Activated naive CD4-positive, alpha-beta T cell treated with anti-CD3 and anti-CD28 coated beads, Interleukin-2, amount 50 U/mL, for 16 hours (primary cell): ENCODE measurements at regions not wholly inside any gene's neighbourhood (a gene's known extent, or its start where the extent isn't known, plus 50 kb on each side); places are given as distances from the start of the nearest gene placed in this dataset.
"Not testable (repeated sequence)": the region's sequence is repeated elsewhere in the genome, so short reads cannot be mapped to it uniquely, and the experiment has no call there.

ENCODE experiments used
- DNase-seq: peaks from one replicate; pipeline ENCODE4 v3.0.0-alpha.2; 2020

- DNase-seq: no peak
Measured at GRCh38 chr3:170701696-170702678, 116.1 kb upstream of the SLC7A14 start.

GRCh38 chr3:170700054-170700404 lies 114.2 kb upstream of the SLC7A14 start:
- no peak for DNase-seq

- no peak for DNase-seq
Measured at GRCh38 chr3:170699158-170700053, 113.5 kb upstream of the SLC7A14 start.

- DNase-seq: no peak
Measured at GRCh38 chr3:170697908-170698307, 112.0 kb upstream of the SLC7A14 start.

GRCh38 chr3:170697131-170697530 lies 111.3 kb upstream of the SLC7A14 start:
- DNase-seq: no peak

GRCh38 chr3:170695486-170696064 lies 109.7 kb upstream of the SLC7A14 start:
- DNase-seq: no peak

GRCh38 chr3:170692720-170693119 lies 106.8 kb upstream of the SLC7A14 start:
- no peak for DNase-seq

GRCh38 chr3:170690661-170690981 lies 104.7 kb upstream of the SLC7A14 start:
- no peak for DNase-seq

- peak; percentile 45 for DNase-seq
Measured at GRCh38 chr3:170689893-170690660, 104.2 kb upstream of the SLC7A14 start.

- no peak for DNase-seq
Measured at GRCh38 chr3:170689296-170689829, 103.5 kb upstream of the SLC7A14 start.

- not testable (repeated sequence) for DNase-seq
Measured at GRCh38 chr3:170688222-170688621, 102.3 kb upstream of the SLC7A14 start.

GRCh38 chr3:170680593-170680992 lies 94.7 kb upstream of the SLC7A14 start:
- DNase-seq: no peak

GRCh38 chr3:170679190-170679589 lies 93.3 kb upstream of the SLC7A14 start:
- no peak for DNase-seq

GRCh38 chr3:170670504-170670903 lies 84.6 kb upstream of the SLC7A14 start:
- no peak for DNase-seq

- DNase-seq: not testable (repeated sequence)
Measured at GRCh38 chr3:170662986-170663385, 77.1 kb upstream of the SLC7A14 start.

GRCh38 chr3:170660139-170660538 lies 74.3 kb upstream of the SLC7A14 start:
- DNase-seq: no peak

GRCh38 chr3:170657312-170657711 lies 71.4 kb upstream of the SLC7A14 start:
- no peak for DNase-seq

GRCh38 chr3:170656284-170656683 lies 70.4 kb upstream of the SLC7A14 start:
- no peak for DNase-seq

- DNase-seq: no peak
Measured at GRCh38 chr3:170653801-170654200, 67.9 kb upstream of the SLC7A14 start.

- no peak for DNase-seq
Measured at GRCh38 chr3:170651260-170651845, 65.5 kb upstream of the SLC7A14 start.

GRCh38 chr3:170650557-170650956 lies 64.7 kb upstream of the SLC7A14 start:
- not testable (repeated sequence) for DNase-seq

GRCh38 chr3:170644711-170645110 lies 58.8 kb upstream of the SLC7A14 start:
- DNase-seq: no peak
